Liver (tissue), 8 donors: ENCODE measurements at regions not wholly inside any gene's neighbourhood (a gene's known extent, or its start where the extent isn't known, plus 50 kb on each side); places are given as distances from the start of the nearest gene placed in this dataset.

Experiments used
- DNase-seq: peaks from one replicate; pipeline ENCODE4 v3.0.0-alpha.2; 2017; ENCODE audit warnings: low spot score
- H3K27ac ChIP-seq, 2 donors: one replicate each; pipeline ENCODE4 v1.7.0; 2013; ENCODE audit warnings: inconsistent platforms in 2 of 2, low read length in 2 of 2, control low read depth in 1 of 2, low read depth in 1 of 2, mild to moderate bottlenecking in 1 of 2
- H3K27me3 ChIP-seq, 4 donors: one replicate each; pipeline versions ENCODE4 v1.6.1 to v1.7.0; 2013; ENCODE audit warnings: low read length in 3 of 4, inconsistent platforms in 1 of 4, mild to moderate bottlenecking in 1 of 4, moderate library complexity in 1 of 4; ENCODE audit not compliant: control insufficient read depth in 4 of 4, insufficient read depth in 4 of 4
- H3K36me3 ChIP-seq, 4 donors: one replicate each; pipeline versions ENCODE4 v1.6.1 to v1.7.0; 2013; ENCODE audit warnings: low read length in 3 of 4, mild to moderate bottlenecking in 3 of 4, low read depth in 1 of 4, moderate library complexity in 1 of 4; ENCODE audit not compliant: control insufficient read depth in 4 of 4, insufficient read depth in 3 of 4
- H3K4me1 ChIP-seq, 4 donors: one replicate each; pipeline versions ENCODE4 v1.6.1 to v1.7.0; 2013; ENCODE audit warnings: low read length in 3 of 4, mild to moderate bottlenecking in 3 of 4, moderate library complexity in 1 of 4; ENCODE audit not compliant: control insufficient read depth in 4 of 4, insufficient read depth in 4 of 4
- H3K4me3 ChIP-seq, 3 donors: one replicate each; pipeline versions ENCODE4 v1.6.1 to v1.7.0; 2013; ENCODE audit warnings: low read length in 3 of 3, control low read depth in 1 of 3, low read depth in 1 of 3, mild to moderate bottlenecking in 1 of 3
- H3K9ac ChIP-seq, 2 donors: one replicate each; pipeline ENCODE4 v1.7.0; 2013; ENCODE audit warnings: low read length in 2 of 2, mild to moderate bottlenecking in 2 of 2, moderate library complexity in 2 of 2, control low read depth in 1 of 2, low read depth in 1 of 2
- H3K9me3 ChIP-seq, 4 donors: one replicate each; pipeline versions ENCODE4 v1.6.1 to v1.7.0; 2013; ENCODE audit warnings: low read length in 3 of 4; ENCODE audit not compliant: control insufficient read depth in 4 of 4
- EGR1 ChIP-seq, 2 donors: IDR thresholded peaks; 2 replicates each; pipeline ENCODE4 v1.6.1; 2016 to 2018; ENCODE audit warnings: antibody characterized with exemption in 2 of 2, low read depth in 2 of 2
- FOXA2 ChIP-seq: IDR thresholded peaks from 2 replicates; pipeline ENCODE4 v1.6.1; 2016; ENCODE audit warnings: antibody characterized with exemption
- HNF4A ChIP-seq, 2 donors: conservative IDR thresholded peaks; 2 replicates each; pipeline ENCODE4 v1.6.1; 2016; ENCODE audit warnings: antibody characterized with exemption in 2 of 2, mild to moderate bottlenecking in 2 of 2
- HNF4G ChIP-seq: IDR thresholded peaks from 2 replicates; pipeline ENCODE4 v1.6.1; 2016; ENCODE audit warnings: antibody characterized with exemption
- JUND ChIP-seq, 2 donors: IDR thresholded peaks; 2 replicates each; pipeline ENCODE4 v1.6.1; 2016; ENCODE audit warnings: antibody characterized with exemption in 2 of 2
- NR2F2 ChIP-seq: IDR thresholded peaks from 2 replicates; pipeline ENCODE4 v1.6.1; 2016; ENCODE audit warnings: antibody characterized with exemption
- RAD21 ChIP-seq, 2 donors: IDR thresholded peaks; 2 replicates each; pipeline ENCODE4 v1.6.1; 2016; ENCODE audit warnings: antibody characterized with exemption in 2 of 2, mild to moderate bottlenecking in 2 of 2
- RXRA ChIP-seq, 2 donors: IDR thresholded peaks; 2 replicates each; pipeline ENCODE4 v1.6.1; 2017 to 2018; ENCODE audit warnings: antibody characterized with exemption in 2 of 2, mild to moderate bottlenecking in 1 of 2
- SP1 ChIP-seq: IDR thresholded peaks from 2 replicates; pipeline ENCODE4 v1.6.1; 2018; ENCODE audit warnings: antibody characterized with exemption, mild to moderate bottlenecking
- TAF1 ChIP-seq: conservative IDR thresholded peaks from 2 replicates; pipeline ENCODE4 v1.6.1; 2016; ENCODE audit warnings: antibody characterized with exemption, mild to moderate bottlenecking
- YY1 ChIP-seq: IDR thresholded peaks from 2 replicates; pipeline ENCODE4 v1.6.1; 2016; ENCODE audit warnings: antibody characterized with exemption, mild to moderate bottlenecking
- WGBS: extraction: QIAGEN DNeasy Blood & Tissue Kit; methylation state at CpG from one replicate; pipeline ENCODE4 v1.1.7; 2013; 5-methylcytosine and 5-hydroxymethylcytosine counted together
- TF ChIP-seq, protein P1 (sequence below): IDR thresholded peaks from 2 replicates; pipeline ENCODE4 v1.6.1; 2016; ENCODE audit warnings: antibody characterized with exemption
- TF ChIP-seq, protein P2 (sequence below): IDR thresholded peaks from 2 replicates; pipeline ENCODE4 v1.6.1; 2016; ENCODE audit warnings: antibody characterized with exemption
- TF ChIP-seq, protein P3 (sequence below): fragments of 150-350 bp; IDR thresholded peaks from 2 replicates; pipeline ENCODE4 v1.5.1; 2017; ENCODE audit warnings: improper control_type of control experiment, low read depth, low read length; ENCODE audit not compliant: missing input control
- TF ChIP-seq, protein P4 (sequence below): IDR thresholded peaks from 2 replicates; pipeline ENCODE4 v1.6.1; 2016; ENCODE audit warnings: antibody characterized with exemption, mild to moderate bottlenecking
- donor health status: healthy.
- donor health status: healthy.
- donor health status: healthy.
- donor health status: healthy.
- donor health status: healthy.

DNA sequence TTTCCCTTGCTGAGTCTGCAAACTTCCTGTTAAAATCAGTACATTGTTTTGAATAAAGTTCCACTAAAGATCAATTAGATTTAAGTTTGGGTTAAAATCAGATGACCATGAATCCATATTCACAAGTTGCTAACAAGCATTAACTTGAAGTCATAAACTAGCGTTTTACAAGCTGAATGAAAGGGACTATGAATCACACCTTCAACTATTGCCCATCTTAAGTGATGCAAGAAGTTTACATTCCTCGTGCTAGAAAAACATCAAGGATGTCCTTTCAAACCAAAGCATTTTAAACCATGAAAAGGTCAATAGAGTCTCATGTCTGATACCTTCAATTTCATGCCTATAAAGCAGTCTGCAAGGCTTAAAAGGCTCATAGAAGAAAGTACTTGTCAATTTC lies 257.2 kb upstream of the SYT4 start:
- no peaks in the 10 kb centered on the region for H3K4me1 ChIP-seq
- no peaks in the 10 kb centered on the region for H3K36me3 ChIP-seq
- H3K4me3 ChIP-seq: no peak overlapping the region
- no peak for DNase-seq
- no peaks in the 10 kb centered on the region for H3K9me3 ChIP-seq
- TF ChIP-seq, protein P1, sequence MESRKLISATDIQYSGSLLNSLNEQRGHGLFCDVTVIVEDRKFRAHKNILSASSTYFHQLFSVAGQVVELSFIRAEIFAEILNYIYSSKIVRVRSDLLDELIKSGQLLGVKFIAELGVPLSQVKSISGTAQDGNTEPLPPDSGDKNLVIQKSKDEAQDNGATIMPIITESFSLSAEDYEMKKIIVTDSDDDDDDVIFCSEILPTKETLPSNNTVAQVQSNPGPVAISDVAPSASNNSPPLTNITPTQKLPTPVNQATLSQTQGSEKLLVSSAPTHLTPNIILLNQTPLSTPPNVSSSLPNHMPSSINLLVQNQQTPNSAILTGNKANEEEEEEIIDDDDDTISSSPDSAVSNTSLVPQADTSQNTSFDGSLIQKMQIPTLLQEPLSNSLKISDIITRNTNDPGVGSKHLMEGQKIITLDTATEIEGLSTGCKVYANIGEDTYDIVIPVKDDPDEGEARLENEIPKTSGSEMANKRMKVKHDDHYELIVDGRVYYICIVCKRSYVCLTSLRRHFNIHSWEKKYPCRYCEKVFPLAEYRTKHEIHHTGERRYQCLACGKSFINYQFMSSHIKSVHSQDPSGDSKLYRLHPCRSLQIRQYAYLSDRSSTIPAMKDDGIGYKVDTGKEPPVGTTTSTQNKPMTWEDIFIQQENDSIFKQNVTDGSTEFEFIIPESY: no peak
- no peak for TF ChIP-seq HNF4G
- no peak for TF ChIP-seq RAD21 (IDR thresholded peaks at IDR 0.05)
- TF ChIP-seq HNF4A (conservative IDR thresholded peaks at IDR 0.05): no peak
- no peak for TF ChIP-seq JUND (IDR thresholded peaks at IDR 0.05)
- TF ChIP-seq SP1: no peak
- no peak for TF ChIP-seq YY1
- no peak for TF ChIP-seq EGR1 (IDR thresholded peaks at IDR 0.05; ENCODE audit: low read depth in 2 of 2)
- TF ChIP-seq, protein P2, sequence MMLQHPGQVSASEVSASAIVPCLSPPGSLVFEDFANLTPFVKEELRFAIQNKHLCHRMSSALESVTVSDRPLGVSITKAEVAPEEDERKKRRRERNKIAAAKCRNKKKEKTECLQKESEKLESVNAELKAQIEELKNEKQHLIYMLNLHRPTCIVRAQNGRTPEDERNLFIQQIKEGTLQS: no peak
- no peak for TF ChIP-seq RXRA (IDR thresholded peaks at IDR 0.05)
- TF ChIP-seq FOXA2: no peak
- TF ChIP-seq TAF1: no peak
- no peak overlapping the region for H3K9ac ChIP-seq
- no peaks in the 10 kb centered on the region for H3K27me3 ChIP-seq
- no peak overlapping the region for H3K27ac ChIP-seq
- 37% methylated on average over 2 of the region's 2 CpGs for WGBS

DNA sequence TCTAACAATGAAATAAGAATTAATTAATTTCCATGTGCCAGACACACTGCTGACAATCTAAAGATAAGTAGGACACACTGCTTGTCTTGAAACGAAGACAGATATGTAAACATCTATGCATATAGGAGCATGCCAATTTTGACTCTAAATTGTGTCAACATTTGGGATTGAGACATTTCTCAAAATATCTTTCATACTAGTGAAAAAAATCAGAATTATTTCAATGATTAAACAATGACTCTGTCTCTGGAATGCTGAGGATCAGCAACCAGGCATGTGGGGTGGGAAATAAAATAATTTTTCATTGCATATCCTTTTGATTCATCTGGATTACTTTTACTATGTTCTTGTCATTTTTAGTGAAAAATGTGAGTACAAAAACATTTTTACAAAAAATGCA lies 262.6 kb upstream of the SYT4 start:
- TF ChIP-seq, protein P3, sequence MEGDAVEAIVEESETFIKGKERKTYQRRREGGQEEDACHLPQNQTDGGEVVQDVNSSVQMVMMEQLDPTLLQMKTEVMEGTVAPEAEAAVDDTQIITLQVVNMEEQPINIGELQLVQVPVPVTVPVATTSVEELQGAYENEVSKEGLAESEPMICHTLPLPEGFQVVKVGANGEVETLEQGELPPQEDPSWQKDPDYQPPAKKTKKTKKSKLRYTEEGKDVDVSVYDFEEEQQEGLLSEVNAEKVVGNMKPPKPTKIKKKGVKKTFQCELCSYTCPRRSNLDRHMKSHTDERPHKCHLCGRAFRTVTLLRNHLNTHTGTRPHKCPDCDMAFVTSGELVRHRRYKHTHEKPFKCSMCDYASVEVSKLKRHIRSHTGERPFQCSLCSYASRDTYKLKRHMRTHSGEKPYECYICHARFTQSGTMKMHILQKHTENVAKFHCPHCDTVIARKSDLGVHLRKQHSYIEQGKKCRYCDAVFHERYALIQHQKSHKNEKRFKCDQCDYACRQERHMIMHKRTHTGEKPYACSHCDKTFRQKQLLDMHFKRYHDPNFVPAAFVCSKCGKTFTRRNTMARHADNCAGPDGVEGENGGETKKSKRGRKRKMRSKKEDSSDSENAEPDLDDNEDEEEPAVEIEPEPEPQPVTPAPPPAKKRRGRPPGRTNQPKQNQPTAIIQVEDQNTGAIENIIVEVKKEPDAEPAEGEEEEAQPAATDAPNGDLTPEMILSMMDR: no peak
- TF ChIP-seq SP1: no peak
- TF ChIP-seq, protein P4, sequence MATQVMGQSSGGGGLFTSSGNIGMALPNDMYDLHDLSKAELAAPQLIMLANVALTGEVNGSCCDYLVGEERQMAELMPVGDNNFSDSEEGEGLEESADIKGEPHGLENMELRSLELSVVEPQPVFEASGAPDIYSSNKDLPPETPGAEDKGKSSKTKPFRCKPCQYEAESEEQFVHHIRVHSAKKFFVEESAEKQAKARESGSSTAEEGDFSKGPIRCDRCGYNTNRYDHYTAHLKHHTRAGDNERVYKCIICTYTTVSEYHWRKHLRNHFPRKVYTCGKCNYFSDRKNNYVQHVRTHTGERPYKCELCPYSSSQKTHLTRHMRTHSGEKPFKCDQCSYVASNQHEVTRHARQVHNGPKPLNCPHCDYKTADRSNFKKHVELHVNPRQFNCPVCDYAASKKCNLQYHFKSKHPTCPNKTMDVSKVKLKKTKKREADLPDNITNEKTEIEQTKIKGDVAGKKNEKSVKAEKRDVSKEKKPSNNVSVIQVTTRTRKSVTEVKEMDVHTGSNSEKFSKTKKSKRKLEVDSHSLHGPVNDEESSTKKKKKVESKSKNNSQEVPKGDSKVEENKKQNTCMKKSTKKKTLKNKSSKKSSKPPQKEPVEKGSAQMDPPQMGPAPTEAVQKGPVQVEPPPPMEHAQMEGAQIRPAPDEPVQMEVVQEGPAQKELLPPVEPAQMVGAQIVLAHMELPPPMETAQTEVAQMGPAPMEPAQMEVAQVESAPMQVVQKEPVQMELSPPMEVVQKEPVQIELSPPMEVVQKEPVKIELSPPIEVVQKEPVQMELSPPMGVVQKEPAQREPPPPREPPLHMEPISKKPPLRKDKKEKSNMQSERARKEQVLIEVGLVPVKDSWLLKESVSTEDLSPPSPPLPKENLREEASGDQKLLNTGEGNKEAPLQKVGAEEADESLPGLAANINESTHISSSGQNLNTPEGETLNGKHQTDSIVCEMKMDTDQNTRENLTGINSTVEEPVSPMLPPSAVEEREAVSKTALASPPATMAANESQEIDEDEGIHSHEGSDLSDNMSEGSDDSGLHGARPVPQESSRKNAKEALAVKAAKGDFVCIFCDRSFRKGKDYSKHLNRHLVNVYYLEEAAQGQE: no peak
- no peak for TF ChIP-seq NR2F2
- TF ChIP-seq RAD21 (IDR thresholded peaks at IDR 0.05): no peak
- no peak for TF ChIP-seq HNF4G
- TF ChIP-seq, protein P2: no peak
- DNase-seq: no peak
- Histone ChIP-seq H3K36me3 (no peaks in the 10 kb centered on the region), H3K27me3 (no peaks in the 10 kb centered on the region), H3K9me3 (no peaks in the 10 kb centered on the region), H3K4me1 (no peaks in the 10 kb centered on the region), H3K27ac (no peak overlapping the region), H3K4me3 (no peak overlapping the region), H3K9ac (no peak overlapping the region)
- WGBS: 40% methylated on average over 1 of the region's 1 CpG
